HuH-7.5 (cell line): ENCODE measurements at regions not wholly inside any gene's neighbourhood (a gene's known extent, or its start where the extent isn't known, plus 50 kb on each side); places are given as distances from the start of the nearest gene placed in this dataset.
"Not testable (repeated sequence)": the region's sequence is repeated elsewhere in the genome, so short reads cannot be mapped to it uniquely, and the experiment has no call there.

Experiments used
- DNase-seq: peaks from one replicate; pipeline ENCODE4 v3.0.0; 2011; ENCODE audit warnings: low spot score

DNA sequence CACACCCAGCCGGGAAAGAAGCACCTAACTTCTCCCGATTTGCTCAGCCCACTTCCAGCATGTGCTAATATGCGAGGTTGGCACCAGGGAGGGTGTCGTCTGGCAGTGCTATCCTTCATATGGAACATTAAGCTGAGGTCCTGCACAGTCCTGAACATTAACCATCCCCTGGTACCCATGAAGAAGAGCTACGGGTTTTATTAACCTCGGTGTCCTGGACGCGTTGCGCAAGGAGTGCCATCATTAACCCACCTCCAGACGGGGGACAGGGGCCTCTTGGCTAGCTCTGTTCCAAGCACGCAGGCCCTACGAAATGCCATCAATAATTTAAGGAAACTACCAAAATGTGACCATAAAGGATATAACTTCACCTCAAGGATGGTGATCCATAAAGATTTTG is 193.5 kb downstream of the MAF start:
- DNase-seq: no peak

DNA sequence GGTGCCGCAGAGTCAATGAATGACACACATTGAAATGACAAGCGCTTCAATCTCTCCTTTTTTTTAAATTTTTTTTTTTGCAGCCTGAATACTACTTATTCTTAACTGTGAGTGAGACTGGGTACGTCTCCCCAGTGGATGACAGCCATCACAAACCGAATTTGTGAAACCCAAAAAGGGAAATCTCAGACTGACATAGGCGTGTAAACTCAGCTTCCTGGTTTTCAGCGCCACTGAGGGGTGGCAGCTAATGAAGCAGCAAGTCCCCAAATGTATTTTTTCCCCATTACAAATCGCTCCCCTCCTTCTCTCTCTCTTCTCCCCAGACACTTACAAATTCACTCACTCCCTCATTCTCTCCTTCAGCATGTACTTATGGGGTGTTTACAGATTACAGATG is 196.0 kb downstream of the MAF start:
- DNase-seq: no peak

DNA sequence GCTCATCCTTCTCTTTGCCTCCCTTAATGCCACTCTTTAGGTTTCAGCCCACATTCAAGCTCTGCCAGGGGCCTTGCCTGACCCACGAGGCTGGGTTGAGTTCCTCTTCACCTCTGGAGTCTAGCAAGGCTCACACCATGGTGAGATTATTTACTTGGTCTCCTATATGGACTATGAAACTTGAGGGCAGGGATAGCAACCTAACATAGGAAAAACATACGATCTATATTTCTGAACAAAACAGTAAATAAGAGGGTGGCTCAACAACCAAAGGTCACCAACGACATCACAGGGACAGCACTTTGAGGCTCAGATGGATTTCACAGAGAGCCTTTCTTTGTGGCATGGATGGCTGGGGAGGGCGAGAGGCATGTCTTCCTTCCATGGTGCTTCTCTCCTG is 197.0 kb downstream of the MAF start:
- peak; percentile 36 for DNase-seq

DNA sequence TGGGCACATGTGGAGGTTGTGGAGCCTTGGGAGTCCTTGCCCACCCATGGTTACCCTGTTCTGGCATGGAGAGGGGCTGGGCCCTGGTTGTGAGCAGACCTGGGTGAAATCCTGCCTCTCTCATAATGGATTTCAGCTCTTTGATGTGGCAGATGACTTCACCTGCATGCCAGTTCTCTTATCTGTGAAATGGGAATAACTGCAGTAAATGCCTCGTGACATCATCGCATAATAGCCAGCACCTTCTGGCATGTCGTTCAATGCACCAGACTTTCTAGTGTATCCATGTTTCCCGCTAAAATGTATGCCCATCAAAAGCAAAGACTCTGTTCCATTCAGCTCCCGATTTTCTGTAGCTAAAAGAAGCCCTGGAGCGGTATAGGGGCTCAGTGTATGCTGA is 197.6 kb downstream of the MAF start:
- no peak for DNase-seq

DNA sequence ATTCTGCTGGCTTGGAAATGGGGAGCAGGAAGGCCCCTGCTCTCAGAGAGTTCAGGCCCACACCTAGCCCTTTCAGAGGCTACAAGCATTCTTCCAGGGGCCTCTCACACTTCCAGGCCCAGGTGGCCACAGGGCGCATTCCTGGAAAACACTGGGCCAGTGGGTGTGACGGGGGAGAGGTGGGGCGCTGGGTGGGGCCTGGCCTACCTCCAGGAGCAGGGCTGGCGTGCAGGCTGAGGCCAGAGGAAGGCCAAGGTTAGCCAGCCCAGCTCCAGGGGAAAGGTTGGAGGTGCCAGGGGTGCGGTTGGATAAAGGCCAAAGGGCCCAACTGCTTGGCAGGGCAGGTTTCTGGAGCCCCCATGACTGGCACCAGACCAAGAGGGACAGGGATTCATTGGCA is 198.2 kb downstream of the MAF start:
- no peak for DNase-seq

DNA sequence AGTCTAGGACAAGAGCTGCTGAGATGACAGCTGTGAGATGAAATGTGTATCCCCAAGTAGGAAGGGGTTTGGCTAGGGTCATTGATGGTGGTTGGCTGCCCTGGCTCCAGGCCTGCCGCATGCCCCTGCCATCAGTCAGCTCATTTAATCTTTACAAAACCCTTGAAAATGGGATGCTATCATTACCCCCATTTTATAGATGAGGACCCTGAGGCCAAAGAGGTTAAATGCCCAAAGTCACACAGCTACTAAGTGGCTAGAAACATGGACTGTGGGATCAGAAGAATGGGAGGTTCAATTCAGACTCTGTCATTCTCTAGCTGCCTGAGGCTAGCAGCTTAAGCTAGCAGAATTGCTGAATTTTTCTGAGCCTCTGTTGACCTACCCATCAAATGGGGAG is 198.8 kb downstream of the MAF start:
- no peak for DNase-seq

DNA sequence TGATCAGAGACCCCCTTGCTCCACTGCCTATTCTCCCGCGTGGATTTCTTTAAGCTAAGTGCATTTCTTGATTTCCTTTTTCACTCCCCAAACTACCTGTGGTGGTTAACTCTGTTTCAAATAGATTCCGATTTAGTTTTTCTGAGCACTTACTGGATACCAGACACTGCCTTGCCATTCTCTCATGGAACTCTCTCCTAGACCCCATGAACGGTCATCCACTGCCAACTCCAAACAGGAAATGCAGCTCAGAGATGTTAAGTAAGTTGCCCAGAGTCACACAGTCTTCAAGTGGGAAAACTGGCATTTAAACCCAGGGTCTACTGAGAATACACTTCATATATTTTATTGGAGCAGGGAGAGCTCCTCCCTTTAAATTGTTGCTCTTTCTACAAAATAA is 199.4 kb downstream of the MAF start:
- DNase-seq: no peak

DNA sequence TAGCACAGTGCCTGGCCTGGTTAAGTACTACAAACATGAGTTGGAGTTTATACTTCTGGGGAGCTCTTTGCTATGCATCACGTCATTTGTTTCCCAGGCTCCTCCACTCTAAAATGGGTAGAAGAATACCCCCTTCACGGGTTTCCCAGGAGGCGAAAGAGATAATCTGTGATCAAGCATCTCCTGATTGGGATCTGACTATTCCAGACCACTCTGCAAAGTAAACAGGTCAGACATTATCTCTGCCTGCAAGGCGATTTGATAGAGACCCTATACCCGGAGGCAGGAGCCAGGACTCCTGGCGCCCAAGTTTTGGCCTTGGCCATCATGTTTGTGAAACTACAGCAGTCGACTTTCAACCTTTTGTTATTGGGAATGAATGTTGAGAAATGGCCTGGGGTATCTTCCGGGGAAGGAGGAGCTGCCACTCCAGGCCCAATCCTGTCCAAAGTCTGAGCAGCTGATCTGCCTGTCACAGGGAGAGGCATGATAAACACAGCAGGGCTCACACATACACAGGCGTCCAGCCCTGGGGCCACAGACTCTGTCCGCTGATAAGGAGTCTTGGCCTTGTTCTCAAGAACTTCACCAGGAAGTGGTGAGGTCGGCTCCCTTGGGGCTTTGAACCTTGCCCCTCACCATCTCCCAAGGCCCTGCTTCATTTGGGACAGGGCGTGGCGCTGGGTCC is 199.9 kb downstream of the MAF start:
- DNase-seq: no peak

DNA sequence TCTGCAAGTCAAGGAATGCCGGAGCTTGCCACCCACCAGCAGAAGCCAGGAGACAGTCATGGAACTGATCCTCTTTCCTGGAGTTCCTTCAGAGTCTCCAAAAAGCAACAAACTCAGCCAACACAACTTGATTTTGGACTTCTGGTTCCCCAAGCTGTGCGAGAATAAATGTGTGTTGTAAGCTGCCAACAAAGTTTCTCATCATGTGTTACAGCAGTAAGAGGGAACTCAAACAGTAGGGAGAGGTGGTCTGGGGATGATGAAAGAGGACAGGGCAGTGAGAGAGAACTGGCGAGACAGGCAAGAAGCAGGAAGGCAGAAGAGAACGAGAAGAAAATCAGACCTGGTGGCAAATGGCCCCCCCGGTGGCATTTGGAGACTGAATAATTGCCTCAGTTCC is 204.9 kb downstream of the MAF start:
- DNase-seq: no peak

DNA sequence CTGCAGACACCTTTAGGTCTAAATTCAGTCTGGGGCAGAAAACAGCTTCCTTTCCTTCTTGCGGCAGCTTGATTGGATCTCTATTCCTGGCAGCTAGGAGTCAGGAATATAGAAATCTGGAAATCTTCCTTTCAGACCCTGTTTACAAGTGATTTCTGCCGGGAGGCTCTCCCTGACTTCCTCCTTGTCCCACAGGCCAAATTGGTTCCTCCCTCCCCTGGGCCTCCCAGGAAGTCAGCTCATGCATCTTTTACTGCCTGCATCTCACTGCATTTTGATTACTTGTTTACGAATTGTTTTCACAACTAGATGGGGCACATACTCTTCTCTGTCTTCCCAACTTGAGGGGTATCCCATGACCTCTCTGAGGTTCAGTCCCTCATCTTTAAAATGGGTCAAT is 206.3 kb downstream of the MAF start:
- DNase-seq: no peak

DNA sequence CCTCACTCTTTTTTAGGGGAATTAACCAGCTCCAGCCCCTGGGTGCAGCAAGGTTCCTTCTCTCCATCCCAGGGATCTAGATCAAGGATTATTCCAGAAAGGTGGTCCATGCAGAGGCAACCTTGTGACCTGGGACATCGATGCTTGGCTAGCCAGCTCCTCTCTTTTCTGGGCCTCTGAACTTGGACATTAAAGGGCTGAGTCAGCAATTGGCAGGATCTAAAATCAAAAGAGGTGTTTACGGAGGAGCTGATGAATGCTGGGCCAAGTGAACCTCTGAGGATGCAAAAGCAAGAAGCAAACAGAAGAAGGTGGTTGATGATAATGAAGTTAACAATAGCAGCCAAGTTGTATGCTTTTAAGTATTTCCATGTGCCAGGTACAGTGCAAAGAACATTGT is 207.0 kb downstream of the MAF start:
- DNase-seq: no peak

DNA sequence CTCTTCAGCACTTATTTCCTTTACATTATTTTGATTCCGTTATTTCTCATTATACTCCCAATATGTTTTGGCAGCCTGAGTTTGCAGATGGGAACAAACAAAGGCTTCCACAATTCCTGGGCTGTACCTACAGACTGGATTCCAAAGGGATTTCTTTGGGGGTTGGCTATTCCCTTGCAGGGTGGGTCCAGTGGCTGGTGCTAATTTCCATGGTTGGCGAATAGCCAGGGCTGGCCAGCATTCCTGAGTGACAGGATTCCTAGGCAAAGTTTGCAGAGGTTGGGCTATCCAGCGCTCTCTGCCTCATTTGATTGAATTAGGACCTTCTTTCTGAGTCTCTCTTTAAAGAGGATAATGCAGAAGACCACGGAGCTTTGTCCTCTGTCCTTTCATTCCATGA is 207.4 kb downstream of the MAF start:
- DNase-seq: no peak

DNA sequence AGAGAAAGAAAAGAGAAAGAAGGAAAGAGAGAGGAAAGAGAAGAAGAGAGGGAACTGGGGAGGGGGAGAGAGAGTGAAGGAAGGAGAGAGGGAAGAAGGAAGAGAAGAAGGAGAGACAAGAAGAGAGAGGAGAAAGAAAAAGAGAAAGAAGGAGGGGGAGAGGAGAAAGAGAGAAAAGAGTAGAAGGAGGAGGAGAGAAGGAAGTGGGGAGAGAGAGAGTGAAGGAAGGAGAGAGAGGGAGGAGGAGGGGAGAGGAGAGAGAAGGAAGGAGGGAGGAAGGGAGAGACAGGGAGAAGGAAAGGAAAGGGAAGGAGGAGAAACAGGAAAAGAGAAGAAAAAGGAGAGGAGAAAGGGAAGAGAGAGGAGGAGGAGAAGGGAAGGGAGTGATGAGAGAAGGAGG is 208.5 kb downstream of the MAF start:
- DNase-seq: no peak

DNA sequence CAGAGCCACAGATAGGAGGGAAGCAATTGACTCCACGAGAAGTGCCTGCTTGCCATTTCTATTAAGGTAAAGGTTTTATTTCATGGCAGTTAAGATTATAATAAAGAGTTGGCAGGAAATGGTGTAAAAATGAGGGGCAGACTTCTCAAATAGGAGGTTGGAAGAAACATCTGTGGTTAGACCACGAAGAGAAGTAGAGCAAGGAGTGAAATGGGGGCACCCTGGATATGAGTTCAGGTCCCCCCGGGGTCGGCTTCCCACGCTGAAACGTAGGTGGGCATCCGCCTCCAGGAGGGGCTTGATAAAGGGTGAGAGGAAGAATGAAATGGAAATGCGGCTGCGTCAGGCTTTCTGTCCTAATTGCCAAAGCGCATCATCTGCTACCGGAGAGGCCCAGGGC is 209.1 kb downstream of the MAF start:
- DNase-seq: no peak

DNA sequence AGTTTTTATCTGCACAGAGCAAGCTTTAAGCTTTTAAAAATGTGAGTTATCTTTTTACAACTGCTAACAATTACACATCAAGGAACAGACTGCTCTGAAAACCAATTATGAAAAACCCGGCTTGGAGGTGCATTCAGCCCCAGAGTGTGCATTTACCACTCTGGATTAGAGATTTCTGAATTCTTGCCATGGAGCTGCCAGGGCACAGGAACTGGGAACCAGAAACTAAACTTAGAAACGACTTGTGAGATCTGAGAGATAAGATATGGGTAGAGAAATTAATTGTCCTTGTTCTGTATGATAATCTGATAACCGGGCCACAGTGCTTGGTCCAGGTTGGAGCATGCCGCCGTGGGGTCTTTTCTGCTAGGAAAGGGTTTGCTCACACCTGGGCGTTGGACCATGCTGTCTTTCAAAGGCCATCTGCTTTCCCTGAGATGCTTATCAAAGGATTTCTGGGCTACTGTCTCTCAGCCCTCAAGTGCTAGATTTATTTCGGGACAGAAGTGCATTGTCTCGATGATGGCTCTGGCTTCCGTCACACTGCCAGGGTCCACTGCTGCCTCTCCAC is 210.0 kb downstream of the MAF start:
- DNase-seq: no peak

DNA sequence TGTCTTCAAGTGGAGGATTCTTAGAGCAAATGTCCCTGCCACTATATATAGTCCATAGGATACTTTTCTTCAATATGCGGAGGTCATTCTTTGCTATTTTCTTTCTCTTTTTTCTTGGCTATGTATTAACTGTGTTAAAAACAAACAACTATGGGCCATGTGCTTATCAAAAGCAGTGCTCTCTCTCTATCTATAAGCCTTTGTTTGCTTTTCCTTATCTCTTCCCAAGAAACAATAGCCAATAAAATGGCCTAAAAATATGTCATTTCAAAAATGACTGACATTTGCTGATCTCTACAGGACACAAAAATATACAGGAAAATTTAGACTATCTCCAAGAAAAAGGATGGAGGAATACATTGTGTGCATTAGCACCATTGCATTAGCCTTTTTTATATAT is 212.1 kb downstream of the MAF start:
- DNase-seq: no peak

DNA sequence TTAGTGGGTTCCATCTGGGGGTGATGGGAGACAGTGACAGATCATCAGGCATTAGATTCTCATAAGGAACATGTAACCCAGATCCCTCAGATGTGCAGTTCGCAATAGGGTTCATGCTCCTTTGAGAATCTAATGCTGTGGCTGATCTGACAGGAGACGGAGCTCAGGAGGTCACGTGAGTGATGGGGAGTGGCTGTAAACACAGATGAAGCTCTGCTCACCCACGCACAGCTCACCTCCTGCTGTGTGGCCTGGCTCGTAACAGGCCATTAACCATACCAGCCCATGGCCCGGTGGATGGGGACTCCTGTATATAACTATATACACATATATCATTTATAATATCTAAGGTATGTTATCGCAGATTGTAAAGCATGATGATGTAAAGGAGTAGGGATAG is 214.2 kb downstream of the MAF start:
- DNase-seq: no peak

DNA sequence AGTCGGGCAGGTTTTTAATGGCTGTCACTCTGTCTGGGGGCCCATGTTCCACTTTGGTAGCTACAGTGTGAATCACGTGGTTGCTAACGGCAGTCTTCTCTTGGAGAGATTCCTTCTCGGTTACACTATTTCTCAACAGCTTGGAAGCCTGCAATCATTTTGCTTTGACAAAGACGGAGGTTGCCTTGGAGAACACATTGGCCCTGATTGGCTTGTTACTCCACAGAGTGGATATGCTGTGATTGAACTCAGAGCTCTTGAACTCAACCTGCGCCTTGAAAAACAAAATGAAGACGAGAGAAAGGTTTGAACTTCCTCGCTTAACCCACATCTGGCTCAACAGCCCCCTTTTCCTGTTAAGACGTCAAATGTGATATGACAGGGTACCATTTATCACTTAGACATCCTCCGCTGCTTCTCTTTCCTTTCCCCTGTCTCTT is 218.9 kb downstream of the MAF start:
- DNase-seq: no peak

DNA sequence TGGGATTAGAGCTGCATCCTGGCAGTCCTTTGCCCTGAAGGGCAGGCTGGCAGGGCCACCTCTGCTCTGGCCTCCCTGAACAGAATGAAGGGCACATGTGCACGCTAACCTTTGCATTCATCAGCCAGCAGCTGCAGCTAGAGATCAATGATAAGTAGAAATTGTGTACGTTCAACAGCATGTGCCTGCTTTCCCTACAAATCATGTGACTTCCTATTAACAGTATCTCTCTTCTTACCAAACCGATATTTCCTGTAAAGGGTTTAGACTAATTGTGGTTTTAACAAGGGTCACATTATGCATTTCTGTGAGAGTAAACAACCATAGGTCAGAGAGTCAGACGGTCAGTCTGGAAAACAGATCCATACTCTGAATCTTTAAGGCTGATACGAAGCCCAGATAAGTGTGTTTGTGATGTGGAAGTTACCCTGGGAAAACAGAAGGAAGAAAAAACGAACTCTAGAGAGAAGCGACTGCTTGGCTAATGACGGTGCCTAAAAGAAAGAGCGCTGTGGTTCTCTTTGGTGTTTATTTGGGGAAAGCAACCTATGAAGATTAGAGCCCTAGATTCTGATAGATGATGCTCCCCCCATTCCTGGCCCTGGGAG is 219.4 kb downstream of the MAF start:
- DNase-seq: peak; percentile 16

DNA sequence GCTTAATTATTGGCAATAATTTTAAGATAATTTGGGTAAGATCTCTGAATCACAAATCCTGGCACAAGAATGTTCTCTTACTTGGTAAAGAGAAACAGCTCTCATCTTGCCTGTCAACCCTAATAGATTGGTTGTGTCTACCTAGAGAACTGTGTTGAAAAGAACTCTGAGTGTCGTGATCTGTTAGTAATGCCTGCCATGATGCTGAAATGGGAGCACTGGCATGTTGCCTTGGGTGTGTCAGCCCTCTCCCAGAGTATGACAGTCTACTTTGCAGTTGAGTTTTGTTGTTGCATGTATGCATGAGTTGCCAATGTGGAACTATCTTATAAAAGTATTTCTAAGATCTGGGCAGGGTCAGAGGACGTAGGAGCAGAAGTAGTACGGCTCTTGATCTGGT is 221.4 kb downstream of the MAF start:
- DNase-seq: no peak

DNA sequence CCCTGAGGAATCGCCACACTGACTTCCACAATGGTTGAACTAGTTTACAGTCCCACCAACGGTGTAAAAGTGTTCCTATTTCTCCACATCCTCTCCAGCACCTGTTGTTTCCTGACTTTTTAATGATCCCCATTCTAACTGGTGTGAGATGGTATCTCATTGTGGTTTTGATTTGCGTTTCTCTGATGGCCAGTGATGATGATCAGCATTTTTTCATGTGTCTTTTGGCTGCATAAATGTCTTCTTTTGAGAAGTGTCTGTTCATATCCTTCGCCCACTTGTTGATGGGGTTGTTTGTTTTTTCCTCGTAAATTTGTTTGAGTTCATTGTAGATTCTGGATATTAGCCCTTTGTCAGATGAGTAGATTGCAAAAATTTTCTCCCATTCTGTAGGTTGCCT is 223.5 kb downstream of the MAF start:
- DNase-seq: not testable (repeated sequence)

DNA sequence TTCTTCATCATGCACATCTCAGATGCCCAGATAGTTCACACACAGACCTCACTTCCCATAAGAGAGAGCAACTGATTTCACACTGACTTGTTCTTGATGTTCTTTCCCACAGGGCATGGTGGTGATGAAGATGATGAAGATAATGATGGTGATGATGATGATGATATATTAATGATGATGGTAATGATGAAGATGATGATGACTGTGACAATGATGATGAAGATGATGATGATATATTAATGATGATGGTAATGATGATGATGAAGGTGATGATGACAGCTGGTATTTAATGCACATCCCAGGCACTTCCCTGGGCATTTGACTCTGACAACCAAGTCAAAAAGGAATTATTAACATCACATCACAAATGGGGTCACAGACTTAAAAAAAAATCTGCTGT is 225.2 kb downstream of the MAF start:
- DNase-seq: no peak

DNA sequence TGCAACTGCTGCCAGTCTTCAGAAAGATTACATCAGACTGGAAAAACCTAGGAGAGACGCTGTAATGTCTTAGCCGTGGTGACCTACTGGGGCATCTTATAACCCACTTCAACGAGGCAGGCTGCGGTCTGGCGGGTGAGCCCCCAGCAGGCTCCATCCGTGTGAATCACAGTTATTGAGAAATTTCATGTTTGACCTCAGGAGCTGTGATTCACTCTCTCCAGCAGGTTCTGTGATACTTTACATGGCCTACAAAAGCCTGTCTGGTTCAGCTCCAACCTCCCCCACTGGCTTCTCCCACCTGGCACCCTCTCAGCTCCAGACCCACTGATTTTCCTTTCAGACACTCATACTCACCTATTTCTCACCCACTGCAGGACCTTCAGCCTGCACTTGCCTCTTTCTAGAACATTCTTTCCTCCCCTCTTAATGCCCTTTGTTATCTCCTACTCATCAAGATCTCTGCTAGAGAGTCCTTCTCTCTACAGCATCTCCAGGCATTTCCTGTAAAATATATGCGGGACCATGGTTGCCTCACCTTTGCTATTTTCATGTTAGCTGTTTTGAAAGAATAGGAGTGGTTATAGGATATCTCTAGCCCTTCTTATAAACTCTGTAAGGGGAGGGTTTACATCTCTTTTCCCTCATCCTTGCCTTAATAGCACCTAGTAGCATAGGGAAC is 227.9 kb downstream of the MAF start:
- DNase-seq: no peak
